H1 (cell line): ENCODE measurements at regions not wholly inside any gene's neighbourhood (a gene's known extent, or its start where the extent isn't known, plus 50 kb on each side); places are given as distances from the start of the nearest gene placed in this dataset.

Experiments used
- CTCF ChIA-PET: fragments of 300-600 bp; sonication (Branson Sonifier 250); formaldehyde crosslinking; loops from one replicate; lab custom pipeline; 2021; ENCODE audit not compliant: partially characterized antibody; lab: Charles Lee
- POLR2A ChIA-PET: fragments of 300-600 bp; sonication (Branson Sonifier 250); formaldehyde crosslinking; loops from one replicate; lab custom pipeline; 2021; ENCODE audit warnings: inconsistent platforms; ENCODE audit not compliant: partially characterized antibody; lab: Charles Lee
- DNase-seq, 2 experiments: peaks; one replicate each; pipeline versions ENCODE4 v3.0.0 to v3.0.0-alpha.2; 2010 to 2022; ENCODE audit warnings: low spot score in 2 of 2, low read depth in 1 of 2, mixed read lengths in 1 of 2
- FAIRE-seq: peaks from 2 replicates; lab custom pipeline; 2011; peaks lifted over from hg19 to GRCh38; lab: Jason Lieb, UNC
- H2AFZ ChIP-seq: 2 replicates; pipeline ENCODE4 v1.8.1; 2012; ENCODE audit warnings: low read length, inconsistent platforms
- H2AK5ac ChIP-seq: 2 replicates; pipeline ENCODE4 v1.6.1; 2013; ENCODE audit warnings: low read depth, low read length
- H2BK120ac ChIP-seq: replicated peaks from 2 replicates; pipeline ENCODE3; 2013; ENCODE audit warnings: low read depth, low read length, inconsistent platforms
- H2BK12ac ChIP-seq: 2 replicates; pipeline ENCODE4 v1.6.1; 2013; ENCODE audit warnings: low read depth, low read length
- H2BK15ac ChIP-seq: 2 replicates; pipeline ENCODE4 v1.6.1; 2013; ENCODE audit warnings: low read length
- H2BK20ac ChIP-seq: 2 replicates; pipeline ENCODE4 v1.6.1; 2013; ENCODE audit warnings: low read length
- H2BK5ac ChIP-seq: 2 replicates; pipeline ENCODE4 v1.6.1; 2013; ENCODE audit warnings: low read depth, low read length
- H3K14ac ChIP-seq: 2 replicates; pipeline ENCODE4 v1.6.1; 2013; ENCODE audit warnings: inconsistent platforms; ENCODE audit not compliant: insufficient read length
- H3K18ac ChIP-seq: 2 replicates; pipeline ENCODE4 v1.6.1; 2013; ENCODE audit warnings: low read length; ENCODE audit errors: extremely low read depth
- H3K23ac ChIP-seq: 2 replicates; pipeline ENCODE4 v1.6.1; 2013; ENCODE audit warnings: inconsistent platforms; ENCODE audit not compliant: insufficient read length
- H3K23me2 ChIP-seq: 2 replicates; pipeline ENCODE4 v1.6.1; 2013; ENCODE audit warnings: low read depth, low read length
- H3K27ac ChIP-seq: 2 replicates; pipeline ENCODE4 v1.6.1; 2011; ENCODE audit warnings: low read depth, low read length, inconsistent platforms
- H3K27me3 ChIP-seq, 4 experiments: replicated peaks in 1 of 4; 1 replicate in 1 of 4; 2 replicates in 3 of 4; pipeline versions ENCODE4 v1.6.1 to v1.8.1; 2011 to 2013; ENCODE audit warnings: low read length in 3 of 4, mild to moderate bottlenecking in 3 of 4, inconsistent platforms in 2 of 4, mixed read lengths in 2 of 4, moderate library complexity in 1 of 4; ENCODE audit not compliant: control insufficient read depth in 3 of 4, insufficient read depth in 3 of 4; ENCODE audit errors: extremely low read depth in 1 of 4
- H3K36me3 ChIP-seq, 4 experiments: 2 replicates each; pipeline versions ENCODE4 v1.6.1 to v1.8.1; 2011 to 2013; ENCODE audit warnings: mild to moderate bottlenecking in 4 of 4, low read length in 3 of 4, moderate library complexity in 2 of 4, control low read depth in 1 of 4, inconsistent platforms in 1 of 4; ENCODE audit not compliant: insufficient read depth in 4 of 4, control insufficient read depth in 2 of 4
- H3K4ac ChIP-seq: replicated peaks from 2 replicates; pipeline ENCODE3; 2013; ENCODE audit warnings: low read length, low read depth, mixed read lengths, inconsistent platforms; ENCODE audit not compliant: insufficient read length
- H3K4me1 ChIP-seq, 4 experiments: replicated peaks in 1 of 4; 1 replicate in 1 of 4; 2 replicates in 3 of 4; pipeline versions ENCODE4 v1.6.1 to v1.8.1; 2011 to 2013; ENCODE audit warnings: low read length in 3 of 4, inconsistent platforms in 2 of 4, mixed read lengths in 1 of 4; ENCODE audit not compliant: insufficient read depth in 4 of 4, control insufficient read depth in 3 of 4
- H3K4me2 ChIP-seq, 2 experiments: 2 replicates each; pipeline versions ENCODE4 v1.6.1 to v1.8.1; 2011 to 2013; ENCODE audit warnings: low read depth in 2 of 2, low read length in 2 of 2, control low read depth in 1 of 2, inconsistent platforms in 1 of 2, mild to moderate bottlenecking in 1 of 2; ENCODE audit not compliant: insufficient read depth in 1 of 2
- H3K4me3 ChIP-seq, 4 experiments: fragments of 200-600, 300-600 bp in 1 of 4; sonication (generic), shearing (Covaris generic), sonication (Bioruptor Twin) in 1 of 4; 2 replicates each; pipeline versions ENCODE4 v1.5.1 to v1.8.1; 2011 to 2016; ENCODE audit warnings: low read length in 4 of 4, low read depth in 3 of 4, control low read depth in 2 of 4, inconsistent platforms in 2 of 4, mild to moderate bottlenecking in 2 of 4, mixed read lengths in 1 of 4, moderate library complexity in 1 of 4; ENCODE audit not compliant: insufficient read depth in 2 of 4; ENCODE audit errors: extremely low read depth in 1 of 4
- H3K56ac ChIP-seq: replicated peaks from 2 replicates; pipeline ENCODE3; 2013; ENCODE audit warnings: low read depth, mild to moderate bottlenecking, mixed read lengths, low read length, inconsistent platforms; ENCODE audit not compliant: insufficient read length
- H3K79me1 ChIP-seq: 2 replicates; pipeline ENCODE4 v1.6.1; 2013; ENCODE audit warnings: low read depth, low read length, control low read depth
- H3K79me2 ChIP-seq, 2 experiments: 2 replicates each; pipeline versions ENCODE4 v1.6.1 to v1.8.1; 2012 to 2013; ENCODE audit warnings: low read length in 2 of 2, mild to moderate bottlenecking in 2 of 2, inconsistent platforms in 1 of 2; ENCODE audit not compliant: insufficient read depth in 2 of 2, control insufficient read depth in 1 of 2
- H3K9ac ChIP-seq, 4 experiments: replicated peaks in 1 of 4; 1 replicate in 1 of 4; 2 replicates in 3 of 4; pipeline versions ENCODE4 v1.6.1 to v1.8.1; 2011 to 2013; ENCODE audit warnings: low read depth in 3 of 4, low read length in 3 of 4, control low read depth in 2 of 4, mild to moderate bottlenecking in 2 of 4, moderate library complexity in 2 of 4, inconsistent platforms in 1 of 4; ENCODE audit errors: extremely low read depth in 1 of 4
- H3K9me3 ChIP-seq, 2 experiments: 2 replicates each; pipeline versions ENCODE4 v1.6.1 to v1.8.1; 2012 to 2013; ENCODE audit warnings: mild to moderate bottlenecking in 2 of 2, moderate library complexity in 2 of 2, control low read depth in 1 of 2, inconsistent platforms in 1 of 2, low read depth in 1 of 2, low read length in 1 of 2, mixed read lengths in 1 of 2; ENCODE audit not compliant: insufficient read depth in 2 of 2
- H4K20me1 ChIP-seq, 2 experiments: replicated peaks in 1 of 2; 2 replicates each; pipeline versions ENCODE3 to v1.8.1; 2011 to 2013; ENCODE audit warnings: inconsistent platforms in 2 of 2, low read length in 2 of 2, mild to moderate bottlenecking in 1 of 2; ENCODE audit not compliant: insufficient read depth in 2 of 2, control insufficient read depth in 1 of 2
- H4K5ac ChIP-seq: 2 replicates; pipeline ENCODE4 v1.6.1; 2013; ENCODE audit warnings: low read length, low read depth, mixed read lengths, inconsistent platforms; ENCODE audit not compliant: insufficient read length
- H4K8ac ChIP-seq: 2 replicates; pipeline ENCODE4 v1.8.0; 2013; ENCODE audit warnings: mild to moderate bottlenecking, moderate library complexity, low read length, inconsistent platforms; ENCODE audit not compliant: insufficient read depth; ENCODE audit errors: extremely low read depth
- H4K91ac ChIP-seq: replicated peaks from 2 replicates; pipeline ENCODE3; 2013; ENCODE audit warnings: low read length, mixed read lengths, inconsistent platforms; ENCODE audit not compliant: insufficient read length
- KDM4A ChIP-seq: IDR thresholded peaks from one replicate; pipeline ENCODE4 v1.7.1; 2012; ENCODE audit warnings: low read depth, mild to moderate bottlenecking, moderate library complexity, low read length, inconsistent platforms; ENCODE audit not compliant: severe bottlenecking
- POLR2A ChIP-seq, 2 experiments: IDR thresholded peaks; 1 replicate in 1 of 2; 2 replicates in 1 of 2; pipeline ENCODE4 v1.6.1; 2011; ENCODE audit warnings: low read depth in 2 of 2, low read length in 2 of 2, mild to moderate bottlenecking in 2 of 2; ENCODE audit errors: control extremely low read depth in 1 of 2
- POU5F1 ChIP-seq: IDR thresholded peaks from 2 replicates; pipeline ENCODE4 v1.6.1; 2011; ENCODE audit warnings: low read depth, mild to moderate bottlenecking, low read length, moderate library complexity
- SUZ12 ChIP-seq: fragments of 200-600 bp; sonication (generic); IDR thresholded peaks from 2 replicates; pipeline ENCODE4 v1.6.1; 2012; ENCODE audit warnings: mild to moderate bottlenecking, inconsistent platforms, low read length, moderate library complexity, mixed read lengths
- WGBS, 2 experiments: shearing (Covaris generic) in 1 of 2; methylation state at CpG; one replicate each; pipeline versions ENCODE4 v1.1.6 to v1.1.7; 2013 to 2015; ENCODE audit warnings: low lambda C conversion rate in 2 of 2, mixed read lengths in 2 of 2, inconsistent platforms in 1 of 2, low coverage in 1 of 2, missing lambda C conversion rate in 1 of 2; ENCODE audit not compliant: insufficient replicate concordance in 2 of 2, insufficient coverage in 1 of 2, insufficient read length in 1 of 2; ENCODE audit errors: extremely low coverage in 1 of 2, missing lambda C conversion rate in 1 of 2; 5-methylcytosine and 5-hydroxymethylcytosine counted together

- Histone ChIP-seq H4K5ac (no peak overlapping the region), H3K4ac (no peak overlapping the region), H3K79me2 (no peaks in the 10 kb centered on the region), H3K4me1 (peaks cover 0 to 4% (median 0%) of the 10 kb centered on the region in 4 experiments; a peak in 1 of 7 replicates), H3K4me2 (no peak overlapping the region), H3K23ac (no peak overlapping the region), H2BK120ac (no peak overlapping the region), H3K27ac (no peak overlapping the region), H3K27me3 (no peaks in the 10 kb centered on the region), H3K79me1 (no peaks in the 10 kb centered on the region), H2BK12ac (no peak overlapping the region), H2BK15ac (no peak overlapping the region), H3K18ac (no peak overlapping the region), H3K9me3 (no peaks in the 10 kb centered on the region), H2AFZ (no peak overlapping the region), H2AK5ac (no peak overlapping the region), H3K23me2 (no peaks in the 10 kb centered on the region; the same call in 1 of the 2 replicates), H3K36me3 (no peaks in the 10 kb centered on the region), H4K91ac (no peak overlapping the region), H2BK5ac (no peak overlapping the region), H2BK20ac (no peak overlapping the region), H3K9ac (no peak overlapping the region), H3K14ac (no peak overlapping the region), H3K4me3 (no peak overlapping the region), H4K20me1 (no peaks in the 10 kb centered on the region), H4K8ac (no peak overlapping the region; the same call in 1 of the 2 replicates), H3K56ac (no peak overlapping the region)
- DNase-seq (no peak), FAIRE-seq (no peak)
- TF ChIP-seq POLR2A (IDR thresholded peaks at IDR 0.05; ENCODE audit: control extremely low read depth in 1 of 2, low read depth in 2 of 2, low read length in 2 of 2) (no peak), SUZ12 (no peak), POU5F1 (no peak), KDM4A (no peak)
- 95% methylated on average over 4 of the region's 4 CpGs; no CpG with 5 or more reads in 1 of the 2 experiments for WGBS, 2 experiments
- ChIA-PET POLR2A (no interaction called here), CTCF (interaction anchor here (1.3 kb wide), 1 partner anchor 23 kb away, joined by 4 read pairs; no protein-coding TSS in a partner anchor)
Measured at GRCh38 chr20:1825507-1825906, 69.7 kb upstream of the SIRPA start.
